ENCODE measurements at regions not wholly inside any gene's neighbourhood (a gene's known extent, or its start where the extent isn't known, plus 50 kb on each side); places are given as distances from the start of the nearest gene placed in this dataset.

DNA sequence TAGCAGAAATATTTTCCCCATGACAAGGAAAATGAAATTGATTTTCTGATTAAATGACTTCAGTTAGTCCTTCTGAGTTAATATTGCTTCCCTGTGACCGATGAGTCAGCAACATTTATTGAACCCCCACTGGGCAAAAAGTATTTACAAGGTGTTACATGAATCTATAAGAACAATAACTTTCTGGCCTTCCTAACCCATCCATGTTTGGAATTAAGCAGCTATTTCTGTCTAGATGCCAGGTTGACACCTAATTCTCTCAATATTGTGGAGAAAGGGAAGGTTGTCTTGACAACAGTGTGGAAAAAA, 112.9 kb upstream of the JAZF1 start:
- DNase-seq: no peak

DNA sequence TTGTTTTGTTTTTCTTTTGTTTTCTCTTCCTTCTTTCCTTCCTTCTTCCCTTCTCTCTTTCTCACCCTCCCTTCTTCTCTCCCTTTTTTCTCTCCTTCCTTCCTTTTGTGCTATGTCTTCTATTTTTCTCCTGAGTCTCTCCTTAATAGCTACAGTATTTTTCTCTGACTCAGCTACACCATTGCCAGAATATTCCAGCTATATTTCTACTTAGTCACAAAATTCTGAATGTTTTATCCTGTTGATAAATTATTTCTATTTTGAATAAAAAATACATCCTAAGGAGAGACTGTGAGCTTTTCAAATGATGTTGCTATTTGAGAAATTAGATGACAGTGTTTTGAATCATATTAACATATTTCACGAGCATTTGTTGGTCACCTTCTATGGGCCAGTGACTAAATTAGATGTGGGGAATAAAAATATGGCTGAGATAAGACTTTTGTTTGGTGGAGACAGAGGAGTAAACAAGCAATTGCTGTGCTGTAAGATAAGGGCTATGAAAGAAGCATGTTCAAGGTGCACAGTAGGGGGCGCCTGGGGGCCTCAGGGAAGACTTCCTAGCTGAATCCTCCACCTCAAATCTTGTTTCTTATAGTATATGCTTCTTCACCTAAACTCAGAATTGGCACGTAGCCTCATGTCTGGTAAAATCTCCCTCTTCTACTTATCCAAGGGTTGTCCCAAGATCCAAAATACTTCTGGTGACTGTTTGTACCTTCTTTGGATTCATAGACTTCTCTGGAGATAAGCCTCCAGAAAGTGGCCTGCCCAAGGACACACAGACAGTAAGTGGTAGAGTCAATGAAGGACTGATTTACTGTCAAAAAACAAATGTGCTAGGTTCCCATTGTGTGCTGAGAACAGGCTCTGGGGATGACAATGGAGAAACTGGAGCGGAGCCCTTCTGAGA, 115.5 kb upstream of the CREB5 start:
- DNase-seq: no peak

- DNase-seq: no peak
Observed at GRCh38 chr7:28297801-28298459, 114.4 kb upstream of the CREB5 start.

DNA sequence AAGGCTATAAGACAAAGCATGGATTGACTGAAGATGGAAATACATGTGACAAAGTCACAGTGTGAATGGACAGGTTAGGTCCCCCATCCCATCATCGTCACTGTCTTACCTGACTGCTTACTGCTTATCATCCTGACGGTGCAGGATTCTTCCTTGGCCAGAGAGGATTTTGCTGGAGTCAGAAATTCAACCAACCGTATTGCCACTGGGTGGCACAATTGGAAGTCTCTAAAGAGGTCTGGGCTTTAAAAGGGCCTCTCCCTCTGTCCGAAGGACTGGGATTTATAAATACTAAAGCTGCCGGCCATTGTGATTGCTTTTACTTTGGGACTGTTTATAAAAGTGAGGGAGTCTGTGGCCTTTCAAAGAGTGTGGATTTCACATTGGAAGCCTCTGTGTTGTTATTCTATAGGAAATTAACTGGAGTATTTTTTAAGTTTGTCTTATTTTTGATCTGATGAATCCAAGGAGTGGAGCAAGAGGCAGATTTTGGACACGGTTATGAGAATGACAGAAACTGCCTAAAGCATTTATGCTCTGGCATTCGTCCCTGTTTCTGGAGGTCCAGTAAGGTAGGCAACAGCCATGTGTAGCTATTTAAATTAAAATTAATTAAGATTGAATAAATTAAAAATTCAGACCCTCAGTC, 113.3 kb upstream of the CREB5 start:
- DNase-seq: no peak

- no peak for DNase-seq
Observed at GRCh38 chr7:28299556-28299955, 112.8 kb upstream of the CREB5 start.

- no peak for DNase-seq
Observed at GRCh38 chr7:28300488-28300887, 111.8 kb upstream of the CREB5 start.

GRCh38 chr7:28301148-28301641, 111.1 kb upstream of the CREB5 start:
- DNase-seq: no peak

DNA sequence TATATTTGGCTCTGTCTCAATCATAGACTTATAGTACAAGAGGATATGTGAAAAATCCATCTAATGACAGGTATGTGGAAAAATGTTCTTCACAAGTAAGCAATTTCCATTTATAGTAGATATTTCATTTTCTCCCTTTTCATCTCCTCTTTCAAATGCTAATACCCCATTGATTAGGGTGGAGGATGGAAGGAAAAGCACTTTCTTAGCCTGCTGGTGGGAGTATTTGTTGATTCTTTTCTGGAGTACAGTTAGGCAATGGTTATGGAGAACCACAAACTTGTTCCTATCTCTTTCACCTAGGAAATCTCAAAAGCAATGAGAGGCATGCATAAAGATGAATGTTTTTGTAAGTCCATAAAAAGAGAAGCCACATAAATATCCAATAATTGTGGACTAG, 108.0 kb upstream of the CREB5 start:
- DNase-seq: no peak

DNA sequence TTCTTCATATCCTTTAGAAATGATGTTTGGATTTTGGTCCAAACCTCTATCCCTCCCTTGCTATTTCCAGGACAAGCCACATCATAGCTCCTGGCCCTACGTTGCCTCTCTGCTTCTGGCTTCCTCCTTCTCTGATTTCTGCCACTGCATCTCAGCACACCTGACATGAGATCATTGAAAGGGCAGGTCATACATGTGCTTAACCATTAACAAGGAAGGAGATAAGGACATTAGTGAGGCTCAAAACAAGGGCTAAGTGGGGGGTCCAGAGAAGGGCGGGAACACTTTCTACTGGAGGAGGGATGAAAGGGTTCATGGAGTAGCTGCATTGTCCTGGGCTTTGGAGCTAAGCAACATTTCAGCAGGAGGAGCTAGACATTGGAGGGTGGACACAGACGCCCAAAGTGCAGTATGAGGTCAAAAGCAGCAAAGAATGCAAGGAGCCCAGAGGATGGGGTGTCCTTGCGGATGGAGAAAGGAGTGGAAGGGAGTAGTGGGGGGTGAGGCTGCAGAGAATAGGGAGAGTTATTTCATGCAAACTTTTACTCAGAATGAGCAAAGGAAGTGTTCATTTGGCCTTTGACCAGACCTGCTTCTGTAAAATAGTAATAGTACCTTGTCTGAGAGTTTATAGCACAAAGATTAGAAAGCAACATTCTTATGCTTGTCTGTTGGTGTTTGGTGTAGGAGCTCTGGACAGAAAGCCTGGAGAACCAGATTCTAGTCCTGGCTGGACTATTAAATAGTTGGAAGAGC, 102.4 kb upstream of the CREB5 start:
- no peak for DNase-seq

- no peak for DNase-seq
Observed at GRCh38 chr7:28310460-28310848, 101.9 kb upstream of the CREB5 start.

DNA sequence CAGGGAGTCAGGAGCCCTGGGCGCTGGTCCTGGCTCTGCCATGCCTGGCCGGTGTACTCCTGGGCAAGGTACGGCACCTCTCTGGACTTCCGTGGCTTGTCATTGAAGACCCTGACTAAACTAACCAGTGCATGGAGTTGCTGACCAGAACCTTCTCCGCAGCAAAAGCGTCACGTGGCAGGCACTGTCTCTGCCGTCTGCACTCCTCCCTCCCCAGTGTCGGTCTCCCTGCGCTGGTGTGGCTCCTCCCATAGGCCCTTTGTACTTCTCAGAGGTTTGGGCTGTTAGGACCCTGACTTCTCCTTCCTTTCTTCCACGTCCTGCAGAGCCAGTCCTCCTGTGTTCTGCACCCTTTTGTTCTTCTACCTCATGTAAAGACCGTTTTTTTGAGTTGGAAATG, 100.6 kb upstream of the CREB5 start:
- DNase-seq: no peak

DNA sequence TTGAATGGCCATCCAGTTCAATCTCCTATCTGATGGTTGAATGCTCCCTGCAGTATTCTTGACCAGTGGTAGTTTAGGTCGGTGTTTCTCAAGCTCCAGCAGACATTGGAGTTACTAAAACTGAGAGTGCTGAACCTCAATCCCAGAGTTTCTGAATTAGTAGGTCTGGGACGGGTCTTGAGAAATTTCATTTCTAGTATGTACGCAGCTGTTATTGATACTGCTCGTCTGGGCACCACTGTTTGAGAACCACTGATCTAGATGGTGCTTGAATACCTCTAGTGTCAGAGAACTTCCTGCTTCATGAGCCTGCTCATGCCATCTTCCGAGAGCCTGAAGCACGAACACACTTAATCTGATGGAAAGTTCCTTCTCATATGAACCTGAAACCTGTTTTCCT, 99.4 kb upstream of the CREB5 start:
- no peak for DNase-seq

- DNase-seq: no peak
Observed at GRCh38 chr7:28314841-28315240, 97.5 kb upstream of the CREB5 start.

- no peak for DNase-seq
Observed at GRCh38 chr7:28315565-28316410, 96.5 kb upstream of the CREB5 start.

DNA sequence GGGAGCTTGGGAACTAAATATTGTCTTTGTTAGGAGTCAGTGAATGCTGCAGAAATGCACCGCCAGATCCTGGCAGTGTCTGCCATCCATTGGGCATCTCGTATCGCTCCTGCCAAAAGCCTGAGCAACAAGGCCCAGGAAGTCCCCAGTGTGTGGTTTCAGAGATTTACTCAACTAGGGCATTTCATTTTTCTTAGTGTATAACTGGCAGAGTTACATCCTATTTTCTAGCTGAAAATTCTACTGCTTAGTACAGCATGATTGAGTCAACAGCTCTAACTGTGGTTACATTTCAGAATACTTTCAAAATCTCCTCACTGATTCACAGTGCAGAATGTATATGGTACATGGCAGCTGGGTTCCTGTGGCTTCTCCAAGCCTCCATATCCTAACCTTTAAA, 95.8 kb upstream of the CREB5 start:
- no peak for DNase-seq

DNA sequence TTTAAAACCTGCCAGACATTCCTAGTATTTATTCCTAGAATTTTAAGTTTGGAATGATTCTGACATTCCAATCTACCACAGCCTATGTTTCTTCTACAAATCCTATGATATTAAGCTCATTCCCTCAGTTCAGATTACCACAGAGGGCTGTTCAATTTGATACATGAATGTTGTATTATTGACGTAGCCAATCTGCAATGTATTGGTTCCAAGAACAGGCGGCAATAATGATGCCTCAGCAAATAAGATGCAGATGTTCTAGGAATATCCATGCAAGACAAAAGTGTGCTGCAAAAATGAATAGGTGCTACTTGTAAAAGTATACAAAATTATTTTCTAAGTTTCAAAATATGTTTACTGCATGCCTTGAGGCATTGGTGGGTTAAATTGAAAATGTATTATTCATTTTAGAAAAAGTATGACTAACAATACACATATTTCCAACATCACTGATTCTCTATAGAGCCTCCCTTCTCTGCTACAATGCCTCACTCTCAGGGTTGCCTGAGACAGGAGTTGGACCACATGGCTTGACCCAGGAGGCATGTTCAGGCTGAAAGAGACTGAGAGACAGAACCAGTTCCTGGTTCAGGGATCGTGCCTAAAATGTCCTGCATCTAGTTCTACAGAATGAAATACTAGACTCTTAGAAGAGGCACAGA, 94.1 kb upstream of the CREB5 start:
- no peak for DNase-seq

- no peak for DNase-seq
Observed at GRCh38 chr7:28323833-28324232, 88.5 kb upstream of the CREB5 start.

DNA sequence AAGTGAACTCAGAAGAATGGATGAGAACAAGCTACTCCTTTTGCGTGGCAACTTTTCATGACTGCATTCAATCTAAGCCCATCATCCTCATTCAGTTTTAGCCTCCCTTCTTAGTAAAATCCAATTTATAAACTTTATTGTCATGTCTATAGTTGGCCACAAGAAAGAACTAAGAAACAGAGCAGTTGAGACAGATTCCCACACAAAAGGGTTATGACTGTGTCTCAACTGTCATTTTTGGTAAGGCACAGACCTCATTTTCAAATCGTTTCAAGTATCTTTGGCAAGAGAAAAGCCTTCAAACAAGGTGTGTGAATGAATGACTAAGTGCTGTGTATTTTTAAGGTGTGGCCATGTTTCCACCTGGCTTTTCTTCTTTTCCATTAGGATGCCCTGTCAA, 84.2 kb upstream of the CREB5 start:
- no peak for DNase-seq

- no peak for DNase-seq
Observed at GRCh38 chr7:28328822-28329660, 83.3 kb upstream of the CREB5 start.

DNA sequence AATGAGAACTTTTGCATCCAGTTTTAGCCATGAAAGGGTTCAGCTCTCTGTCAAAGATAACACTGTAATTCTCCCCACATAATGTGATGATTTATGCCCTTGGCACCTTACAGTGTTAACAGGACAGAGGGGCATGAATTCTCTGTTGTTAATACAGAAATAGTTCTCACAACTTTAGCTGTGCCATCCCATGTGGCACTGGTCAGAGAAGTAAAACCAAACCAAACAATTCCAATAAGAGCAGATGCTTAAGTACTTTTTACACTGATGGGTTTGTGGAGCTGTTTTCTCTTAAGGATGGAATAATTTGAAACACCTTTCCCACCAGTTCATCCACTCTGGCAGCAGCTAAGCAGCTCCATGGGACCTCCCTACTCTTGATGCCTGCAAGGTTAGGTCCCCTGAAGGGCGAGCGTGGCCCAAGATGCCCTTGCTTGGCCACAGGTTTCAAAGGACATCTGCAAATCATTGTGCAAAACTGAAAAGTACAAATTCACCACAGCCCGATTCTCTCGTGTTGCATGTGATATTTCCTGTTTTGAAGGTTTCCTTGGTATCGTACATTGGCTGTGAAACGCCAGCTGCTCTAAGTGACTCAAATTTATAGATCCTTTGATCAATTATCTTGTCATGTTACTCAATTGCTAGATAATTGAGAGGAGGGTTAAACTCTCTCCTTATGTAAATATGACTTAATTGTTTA, 82.5 kb upstream of the CREB5 start:
- DNase-seq: no peak
